Anterior cingulate cortex (tissue), 58 donors: ENCODE measurements at regions not wholly inside any gene's neighbourhood (a gene's known extent, or its start where the extent isn't known, plus 50 kb on each side); places are given as distances from the start of the nearest gene placed in this dataset.

ENCODE experiments used
- DNase-seq, 58 donors: peaks; one replicate each; lab custom pipeline; 2025; lab: John Stamatoyannopoulos, UW

- no peak for DNase-seq
Observed at GRCh38 chr4:154003378-154003777, 214.5 kb upstream of the SFRP2 start.

GRCh38 chr4:154001193-154001592 lies 212.3 kb upstream of the SFRP2 start:
- DNase-seq, result no peak

GRCh38 chr4:153997516-153997915 lies 208.6 kb upstream of the SFRP2 start:
- DNase-seq, result no peak

- no peak for DNase-seq
Observed at GRCh38 chr4:153989505-153989904, 200.6 kb upstream of the SFRP2 start.

- no peak for DNase-seq
Observed at GRCh38 chr4:153988492-153989363, 199.8 kb upstream of the SFRP2 start.

- DNase-seq, result no peak
Observed at GRCh38 chr4:153987291-153987690, 198.4 kb upstream of the SFRP2 start.

- no peak for DNase-seq
Observed at GRCh38 chr4:153976954-153977353, 188.1 kb upstream of the SFRP2 start.

- DNase-seq, result no peak
Observed at GRCh38 chr4:153974452-153974851, 185.6 kb upstream of the SFRP2 start.

- no peak for DNase-seq
Observed at GRCh38 chr4:153973942-153974341, 185.1 kb upstream of the SFRP2 start.

- no peak for DNase-seq
Observed at GRCh38 chr4:153971899-153972298, 183.0 kb upstream of the SFRP2 start.

- DNase-seq, result no peak
Observed at GRCh38 chr4:153970169-153970568, 181.3 kb upstream of the SFRP2 start.

GRCh38 chr4:153969542-153969941 lies 180.7 kb upstream of the SFRP2 start:
- DNase-seq, result no peak

- DNase-seq, result no peak
Observed at GRCh38 chr4:153966641-153967040, 177.8 kb upstream of the SFRP2 start.

- DNase-seq, result no peak
Observed at GRCh38 chr4:153963216-153963615, 174.3 kb upstream of the SFRP2 start.

GRCh38 chr4:153962311-153963039 lies 173.6 kb upstream of the SFRP2 start:
- no peak for DNase-seq

GRCh38 chr4:153955327-153955726 lies 166.4 kb upstream of the SFRP2 start:
- no peak for DNase-seq

- no peak for DNase-seq
Observed at GRCh38 chr4:153954654-153955053, 165.8 kb upstream of the SFRP2 start.

- DNase-seq, result no peak
Observed at GRCh38 chr4:153950100-153950979, 161.5 kb upstream of the SFRP2 start.

- no peak for DNase-seq
Observed at GRCh38 chr4:153948041-153948440, 159.2 kb upstream of the SFRP2 start.

- DNase-seq, result no peak
Observed at GRCh38 chr4:153947124-153947523, 158.2 kb upstream of the SFRP2 start.

GRCh38 chr4:153945704-153946103 lies 156.8 kb upstream of the SFRP2 start:
- DNase-seq, result no peak
